ENCODE measurements at regions not wholly inside any gene's neighbourhood (a gene's known extent, or its start where the extent isn't known, plus 50 kb on each side); places are given as distances from the start of the nearest gene placed in this dataset.
"Not testable (repeated sequence)": the region's sequence is repeated elsewhere in the genome, so short reads cannot be mapped to it uniquely, and the experiment has no call there.

- no peak for DNase-seq (ENCODE audit: low spot score)
These were observed 120.0 kb upstream of the EGFR start for GRCh38 chr7:54898659-54899340.

GRCh38 chr7:54901840-54902239 lies 117.0 kb upstream of the EGFR start:
- DNase-seq (ENCODE audit: low spot score), result no peak

DNA sequence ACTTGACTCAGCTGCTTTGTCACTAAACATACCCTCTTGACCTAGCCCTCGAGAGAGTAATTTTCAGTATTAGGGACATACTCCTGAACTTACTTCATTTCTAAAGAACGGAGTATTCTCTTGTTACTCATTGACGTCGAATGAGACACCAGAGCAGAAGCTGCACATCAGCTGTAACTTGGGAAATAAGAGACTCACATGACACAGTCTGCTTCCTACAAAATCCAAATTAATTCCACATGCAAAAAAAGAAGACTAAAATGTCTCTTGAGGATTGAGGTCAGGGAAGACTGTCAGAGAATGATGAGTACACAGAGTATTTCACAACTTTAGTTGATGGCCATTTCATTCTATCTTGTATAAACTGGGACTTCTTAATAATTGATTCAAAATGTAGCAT lies 114.7 kb upstream of the EGFR start:
- no peak for DNase-seq (ENCODE audit: low spot score)

GRCh38 chr7:54904986-54905385 lies 113.8 kb upstream of the EGFR start:
- DNase-seq (ENCODE audit: low spot score), result no peak

DNA sequence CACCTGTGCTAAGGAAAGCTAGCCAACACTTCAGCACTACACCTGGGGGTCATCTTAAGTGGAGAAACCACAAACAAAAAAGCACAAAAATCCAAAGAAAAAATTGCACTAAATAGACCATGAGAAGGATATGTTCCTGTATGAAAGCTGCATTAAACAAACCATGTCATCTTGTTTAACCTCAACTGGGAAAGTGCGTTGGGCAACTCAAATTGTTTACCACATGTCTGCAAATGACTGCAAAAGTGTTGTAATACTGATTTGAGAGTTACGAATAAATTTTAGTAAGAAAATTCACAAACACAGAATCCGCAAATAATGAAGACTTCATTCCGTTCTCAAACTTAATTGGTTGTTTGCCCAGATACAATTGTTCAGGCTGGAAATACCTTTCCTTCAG lies 111.9 kb upstream of the EGFR start:
- no peak for DNase-seq (ENCODE audit: low spot score)

DNA sequence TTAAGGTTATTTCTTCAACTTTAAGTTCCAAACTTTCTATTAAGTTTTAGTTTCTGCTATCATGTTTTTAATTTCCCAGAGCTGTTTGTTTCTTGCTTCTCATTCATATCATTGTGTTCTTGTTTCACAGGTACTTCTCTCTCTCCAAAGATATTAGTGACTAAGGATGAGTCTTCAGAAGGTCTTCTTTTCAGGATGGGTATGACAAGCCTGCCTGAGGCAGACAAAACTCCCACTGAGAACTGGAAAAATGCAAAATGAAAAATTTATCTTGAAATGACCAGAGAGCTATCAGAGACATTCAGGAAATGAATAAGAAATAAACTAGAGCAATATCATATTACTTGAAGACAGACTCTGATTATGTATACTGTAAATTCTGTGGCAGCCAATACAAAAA lies 110.8 kb upstream of the EGFR start:
- DNase-seq (ENCODE audit: low spot score), result no peak

DNA sequence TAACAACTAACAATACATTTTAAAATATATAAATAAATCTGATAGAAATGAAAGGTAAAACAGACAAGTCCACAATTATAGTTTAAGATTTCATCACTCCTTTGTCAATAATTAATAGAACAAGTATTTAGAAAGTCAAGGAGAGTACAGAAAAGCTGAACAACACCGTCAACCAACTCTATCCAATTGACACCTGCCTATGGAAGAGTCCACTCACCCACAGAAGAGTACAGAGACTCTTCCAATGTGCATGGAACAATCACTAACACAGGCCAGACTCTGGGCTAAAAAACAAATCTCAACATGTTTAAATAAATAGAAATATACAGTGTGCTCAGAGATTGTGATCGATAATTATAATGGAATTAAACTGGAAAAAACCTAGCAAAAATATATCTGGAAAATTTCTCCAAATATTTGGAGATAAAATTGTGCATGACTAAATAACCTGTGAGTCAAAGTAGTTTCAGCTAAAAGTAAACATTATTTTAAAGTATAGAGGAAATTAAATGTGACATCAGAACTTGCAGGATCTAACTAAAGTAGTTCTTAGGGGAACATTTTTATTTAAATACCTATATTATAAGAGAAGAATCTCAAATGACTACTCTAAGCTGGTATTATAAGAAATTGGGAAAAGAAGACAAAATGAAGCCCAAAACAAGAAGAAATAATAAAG lies 109.9 kb upstream of the EGFR start:
- DNase-seq (ENCODE audit: low spot score), result no peak

GRCh38 chr7:54915870-54916598 lies 102.8 kb upstream of the EGFR start:
- no peak for DNase-seq (ENCODE audit: low spot score)

GRCh38 chr7:54917613-54918391 lies 101.0 kb upstream of the EGFR start:
- no peak for DNase-seq (ENCODE audit: low spot score)

- no peak for DNase-seq (ENCODE audit: low spot score)
These were observed 97.7 kb upstream of the EGFR start for GRCh38 chr7:54921116-54921515.

DNA sequence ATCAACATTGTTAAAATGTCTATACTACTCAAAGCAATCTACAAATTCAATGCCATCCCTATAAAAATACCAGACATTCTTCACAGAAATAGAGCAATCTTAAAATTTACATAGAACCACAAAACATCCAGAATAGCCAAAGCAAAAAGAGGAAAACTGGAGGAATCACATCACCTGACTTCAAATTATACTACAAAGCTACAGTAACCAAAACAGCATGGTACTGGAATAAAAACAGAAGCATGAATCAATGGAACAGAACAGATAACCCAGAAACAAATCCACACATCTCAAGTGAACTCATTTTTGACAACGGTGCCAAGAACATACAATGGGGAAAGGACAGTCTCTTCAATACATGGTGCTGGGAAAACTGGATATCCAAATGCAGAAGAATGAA lies 87.3 kb upstream of the EGFR start:
- DNase-seq (ENCODE audit: low spot score), result no peak

GRCh38 chr7:54932818-54933543 lies 85.8 kb upstream of the EGFR start:
- no peak for DNase-seq (ENCODE audit: low spot score)

- no peak for DNase-seq (ENCODE audit: low spot score)
These were observed 85.2 kb upstream of the EGFR start for GRCh38 chr7:54933643-54934042.

- no peak for DNase-seq (ENCODE audit: low spot score)
These were observed 78.1 kb upstream of the EGFR start for GRCh38 chr7:54940748-54941147.

- no peak for DNase-seq (ENCODE audit: low spot score)
These were observed 74.6 kb upstream of the EGFR start for GRCh38 chr7:54944179-54944578.

GRCh38 chr7:54946271-54946670 lies 72.5 kb upstream of the EGFR start:
- no peak for DNase-seq (ENCODE audit: low spot score)

DNA sequence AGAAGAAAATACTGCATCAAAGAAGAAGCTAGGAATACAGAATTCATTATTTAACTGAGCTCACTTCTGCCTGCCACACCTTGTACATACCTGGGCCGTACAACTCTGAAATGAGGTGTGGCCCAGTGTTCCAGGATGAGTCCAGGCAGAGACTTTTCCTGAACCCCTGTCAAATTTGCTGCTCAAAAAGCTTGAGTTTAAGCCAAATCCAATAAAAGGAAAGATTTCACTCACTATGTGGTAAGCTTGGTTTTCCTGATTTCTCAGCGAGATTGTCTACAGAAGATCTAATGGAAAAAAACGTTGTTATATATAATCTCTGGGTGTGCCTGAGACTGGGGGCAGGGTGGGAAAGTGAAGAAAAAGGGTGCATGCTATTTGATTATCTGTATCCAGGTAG lies 72.1 kb upstream of the EGFR start:
- DNase-seq (ENCODE audit: low spot score), result no peak

DNA sequence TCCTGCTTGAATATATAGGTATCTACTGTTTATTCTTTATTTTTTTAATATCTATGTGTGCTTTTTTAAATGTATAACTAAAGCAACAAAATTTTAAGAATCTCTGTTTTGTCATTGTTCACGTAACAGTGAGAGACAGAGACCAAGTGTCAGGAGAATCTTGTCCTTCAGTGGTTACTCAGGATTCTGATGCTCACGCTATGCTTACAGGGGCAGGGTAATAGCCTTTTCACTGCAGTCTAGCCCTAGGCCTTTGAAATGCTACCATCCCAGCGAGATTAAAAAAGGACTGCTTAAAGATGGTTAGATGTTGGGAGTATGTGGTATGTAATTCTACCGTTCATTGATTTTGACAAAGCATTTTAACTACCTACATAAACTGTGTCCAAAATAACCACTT lies 71.6 kb upstream of the EGFR start:
- DNase-seq (ENCODE audit: low spot score), result no peak

- DNase-seq (ENCODE audit: low spot score), result not testable (repeated sequence)
These were observed 69.3 kb upstream of the EGFR start for GRCh38 chr7:54949514-54949913.

DNA sequence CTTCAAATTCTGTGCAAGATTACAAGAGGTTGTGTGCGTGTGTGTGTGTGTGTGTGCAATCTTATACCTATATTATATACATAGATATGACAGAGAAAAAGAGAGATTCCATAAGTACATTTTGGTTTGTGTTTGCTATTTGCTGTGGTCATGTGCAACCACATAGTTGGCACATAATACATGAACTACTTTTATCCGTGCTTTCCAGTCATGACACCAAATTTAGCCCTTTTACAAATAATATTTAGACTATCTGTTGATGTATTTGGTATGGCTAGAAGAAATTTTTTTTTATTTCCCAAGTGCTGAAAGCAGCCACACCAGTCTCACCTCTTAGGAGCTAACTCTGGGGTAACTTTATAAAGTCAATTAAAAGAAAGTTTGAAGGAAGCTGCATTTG lies 63.5 kb upstream of the EGFR start:
- no peak for DNase-seq (ENCODE audit: low spot score)

- DNase-seq (ENCODE audit: low spot score), result no peak
These were observed 63.0 kb upstream of the EGFR start for GRCh38 chr7:54955696-54956420.
